WI38 (cell line): ENCODE measurements at regions not wholly inside any gene's neighbourhood (a gene's known extent, or its start where the extent isn't known, plus 50 kb on each side); places are given as distances from the start of the nearest gene placed in this dataset.

Experiments used
- H3K4me3 ChIP-seq: 2 replicates; pipeline ENCODE4 v1.5.1; 2011; ENCODE audit warnings: low read depth, mild to moderate bottlenecking, control low read depth, low read length
- TF ChIP-seq, protein P1 (sequence below): IDR thresholded peaks from 2 replicates; pipeline ENCODE4 v1.5.1; 2012; ENCODE audit warnings: low read depth, mild to moderate bottlenecking, control low read depth, low read length

DNA sequence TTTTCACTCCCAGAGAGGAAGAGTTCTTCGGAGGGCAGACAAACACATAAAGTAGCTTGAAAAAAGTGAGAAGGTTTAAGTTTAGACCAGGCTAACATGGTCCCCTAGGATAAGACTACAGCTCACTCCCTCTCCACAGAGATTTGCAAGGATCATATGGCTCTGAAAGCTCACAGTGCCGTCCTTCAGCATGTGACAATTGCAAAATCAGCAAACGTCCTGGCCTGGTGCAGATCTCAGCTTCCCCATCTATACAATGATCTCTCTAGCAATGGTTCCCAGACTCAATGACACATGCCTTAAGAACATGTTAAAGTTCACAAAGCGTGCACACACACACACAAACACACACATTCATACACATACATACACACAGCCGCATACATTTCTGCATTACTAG is 327.6 kb downstream of the ACTL7B start:
- no peak overlapping the region for H3K4me3 ChIP-seq
- TF ChIP-seq, protein P1, sequence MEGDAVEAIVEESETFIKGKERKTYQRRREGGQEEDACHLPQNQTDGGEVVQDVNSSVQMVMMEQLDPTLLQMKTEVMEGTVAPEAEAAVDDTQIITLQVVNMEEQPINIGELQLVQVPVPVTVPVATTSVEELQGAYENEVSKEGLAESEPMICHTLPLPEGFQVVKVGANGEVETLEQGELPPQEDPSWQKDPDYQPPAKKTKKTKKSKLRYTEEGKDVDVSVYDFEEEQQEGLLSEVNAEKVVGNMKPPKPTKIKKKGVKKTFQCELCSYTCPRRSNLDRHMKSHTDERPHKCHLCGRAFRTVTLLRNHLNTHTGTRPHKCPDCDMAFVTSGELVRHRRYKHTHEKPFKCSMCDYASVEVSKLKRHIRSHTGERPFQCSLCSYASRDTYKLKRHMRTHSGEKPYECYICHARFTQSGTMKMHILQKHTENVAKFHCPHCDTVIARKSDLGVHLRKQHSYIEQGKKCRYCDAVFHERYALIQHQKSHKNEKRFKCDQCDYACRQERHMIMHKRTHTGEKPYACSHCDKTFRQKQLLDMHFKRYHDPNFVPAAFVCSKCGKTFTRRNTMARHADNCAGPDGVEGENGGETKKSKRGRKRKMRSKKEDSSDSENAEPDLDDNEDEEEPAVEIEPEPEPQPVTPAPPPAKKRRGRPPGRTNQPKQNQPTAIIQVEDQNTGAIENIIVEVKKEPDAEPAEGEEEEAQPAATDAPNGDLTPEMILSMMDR = no peak

DNA sequence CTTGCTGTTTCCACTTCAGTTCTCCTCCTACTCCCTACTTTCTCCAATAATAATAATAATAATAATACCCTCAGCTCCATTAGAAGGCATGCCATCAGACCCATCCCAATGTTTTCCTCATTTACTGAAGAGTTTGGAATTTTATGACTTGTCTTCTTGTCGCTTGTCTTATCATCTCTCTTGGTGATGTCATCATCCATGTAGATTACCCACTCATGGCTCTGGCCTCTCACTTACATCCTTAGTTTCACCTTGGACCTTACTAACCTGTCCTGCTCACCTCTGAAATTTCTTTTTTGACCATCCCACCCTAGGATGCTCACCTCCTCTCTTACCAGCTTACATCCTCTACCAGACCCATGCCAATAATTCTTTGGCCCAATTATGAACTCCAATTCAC is 329.3 kb downstream of the ACTL7B start:
- H3K4me3 ChIP-seq = no peak overlapping the region
- TF ChIP-seq, protein P1 = no peak

DNA sequence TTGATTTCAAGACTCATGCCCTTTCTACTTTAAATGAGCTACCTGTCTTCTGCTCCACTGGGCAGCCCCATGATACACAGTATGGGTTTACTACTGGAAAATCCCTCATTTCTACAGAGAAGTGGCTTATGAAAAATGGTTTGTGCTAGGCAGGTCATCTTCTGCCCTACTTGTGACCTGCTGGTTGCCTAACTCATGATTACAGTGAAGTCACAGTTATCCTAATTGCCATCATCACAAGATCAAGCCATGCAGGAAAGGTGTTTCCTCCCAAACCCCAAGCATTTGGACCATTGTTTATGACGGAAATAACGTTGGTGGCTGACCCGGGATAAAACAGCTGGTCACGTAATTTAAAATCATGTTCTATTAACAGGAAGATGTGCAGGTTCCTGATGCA is 330.6 kb downstream of the ACTL7B start:
- no peak overlapping the region for H3K4me3 ChIP-seq
- TF ChIP-seq, protein P1 = no peak

DNA sequence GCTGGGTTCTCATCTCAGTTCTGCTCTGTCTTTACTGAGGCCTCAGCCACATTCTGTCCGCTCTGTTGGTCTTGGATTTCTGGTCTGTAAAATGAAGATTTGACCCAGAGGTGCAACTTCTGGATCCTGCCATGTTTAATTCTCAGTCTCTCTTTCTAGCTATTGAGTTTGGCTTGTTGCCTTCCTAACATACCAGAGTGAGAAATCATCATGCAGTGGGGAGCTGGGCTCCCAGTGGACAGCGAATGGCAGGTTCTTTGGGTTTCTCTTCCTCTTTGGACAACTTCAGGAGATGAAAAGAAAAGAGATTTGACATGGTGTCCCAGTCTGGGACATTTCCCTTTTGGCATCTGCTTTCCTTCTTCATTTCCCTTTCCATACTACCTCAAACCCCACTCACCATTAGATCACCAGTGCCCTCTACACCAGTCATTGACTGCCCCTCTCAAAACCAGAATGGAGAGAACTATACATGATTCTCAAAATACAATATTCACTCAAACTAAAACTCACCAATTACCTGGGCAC is 334.7 kb downstream of the ACTL7B start:
- TF ChIP-seq, protein P1 = no peak

DNA sequence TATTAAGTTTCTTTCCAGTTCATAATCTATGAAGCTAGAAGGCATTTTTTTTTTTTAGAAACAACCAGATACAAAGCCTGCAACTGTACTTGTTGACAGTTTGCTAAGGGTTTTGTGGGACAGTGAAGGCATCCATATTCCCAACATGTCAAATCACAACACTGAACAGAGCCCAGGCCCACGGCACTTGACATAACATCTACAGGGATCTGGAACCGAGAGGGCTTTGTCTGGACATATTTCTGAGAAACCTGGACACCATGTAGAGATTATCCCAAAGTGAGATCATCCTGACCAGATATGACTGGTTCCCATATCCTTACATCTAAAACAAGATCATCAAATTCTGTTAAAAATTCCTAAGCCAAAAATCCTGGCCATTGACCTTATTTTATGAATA is 336.3 kb downstream of the ACTL7B start:
- no peak overlapping the region for H3K4me3 ChIP-seq
- TF ChIP-seq, protein P1 = no peak

More for the DNA sequence above, 334.7 kb downstream of the ACTL7B start:
- no peak overlapping the region for H3K4me3 ChIP-seq

DNA sequence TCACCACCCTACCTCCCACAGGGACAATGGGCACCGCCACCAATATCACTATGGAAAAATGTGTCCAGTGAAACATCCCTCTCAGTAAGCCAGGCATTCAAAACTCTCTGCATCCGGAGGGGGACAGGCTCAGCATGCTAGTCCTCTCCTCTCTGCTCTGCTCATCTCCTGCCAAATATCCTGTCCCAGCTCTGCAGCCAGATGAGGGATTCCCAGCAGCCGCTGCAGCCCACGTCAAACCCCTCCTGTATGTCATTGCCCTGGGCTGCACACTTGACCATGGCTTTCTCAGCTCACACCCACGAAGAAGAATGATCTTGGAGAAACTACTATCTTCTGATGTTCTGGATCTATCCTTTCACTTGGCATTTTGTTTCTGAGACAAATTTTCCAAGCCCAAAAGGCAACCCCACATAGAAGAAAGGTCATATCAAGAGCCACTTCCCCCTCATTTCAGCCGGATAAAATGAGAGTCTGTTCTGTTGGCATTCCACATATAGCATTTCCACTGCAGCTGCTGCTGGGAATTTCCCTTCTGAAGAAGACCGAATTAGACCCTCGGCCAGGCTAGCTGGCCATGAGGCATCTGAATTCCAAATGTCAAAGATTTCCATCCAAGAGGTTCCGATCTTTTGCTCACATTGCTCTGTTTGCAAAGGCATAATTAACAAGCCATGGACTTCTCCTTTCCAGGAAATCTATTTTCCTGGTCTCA is 338.0 kb downstream of the ACTL7B start:
- H3K4me3 ChIP-seq = no peak overlapping the region
- TF ChIP-seq, protein P1 = no peak

DNA sequence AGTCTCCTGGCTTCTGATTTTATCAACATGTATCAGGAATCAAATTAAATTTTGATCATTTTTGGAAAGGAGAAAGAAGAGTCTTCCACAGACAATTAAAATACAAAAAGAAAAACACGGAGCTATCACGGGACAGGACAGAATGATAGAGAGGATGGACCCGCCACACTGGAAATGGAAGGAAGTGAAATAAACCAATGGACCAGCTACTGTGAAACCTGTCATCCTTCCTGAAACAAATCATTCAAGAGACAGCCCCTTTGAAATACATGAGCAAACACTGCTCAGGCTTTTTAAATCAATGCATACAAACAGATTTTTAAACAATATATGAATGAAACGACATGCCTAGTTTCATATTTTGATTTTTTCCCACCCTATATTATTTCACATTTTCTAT is 339.4 kb downstream of the ACTL7B start:
- H3K4me3 ChIP-seq = no peak overlapping the region
- TF ChIP-seq, protein P1 = no peak
